SK-N-MC (cell line): ENCODE measurements at regions not wholly inside any gene's neighbourhood (a gene's known extent, or its start where the extent isn't known, plus 50 kb on each side); places are given as distances from the start of the nearest gene placed in this dataset.

Experiments used
- EZH2 ChIP-seq: fragments of 200-600 bp; sonication (generic); IDR thresholded peaks from one replicate; pipeline ENCODE4 v1.6.1; 2017; ENCODE audit warnings: antibody characterized with exemption
- POLR2AphosphoS5 ChIP-seq: IDR thresholded peaks from 2 replicates; pipeline ENCODE4 v1.6.1; 2012; ENCODE audit warnings: mild to moderate bottlenecking, low read depth, low read length, borderline replicate concordance

DNA sequence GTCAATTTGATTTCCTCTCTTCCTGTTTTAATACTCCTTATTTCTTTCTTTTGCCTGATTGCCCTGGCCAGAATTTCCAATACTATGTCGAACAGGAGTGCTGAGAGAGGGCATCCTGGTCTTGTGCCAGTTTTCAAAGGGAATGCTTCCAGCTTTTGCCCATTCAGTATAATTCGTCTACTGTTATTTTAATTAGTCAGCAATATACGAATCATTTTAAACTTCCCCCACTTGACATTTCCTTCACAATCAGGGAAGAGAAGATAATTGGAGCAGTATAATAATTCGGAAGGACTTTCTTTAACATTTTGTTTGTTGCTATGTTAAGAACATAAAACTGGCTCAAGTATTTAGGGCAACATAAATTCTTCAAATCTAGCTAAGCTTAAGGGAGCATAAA lies 860.3 kb upstream of the SLC35B3 start:
- TF ChIP-seq EZH2: no peak
- TF ChIP-seq POLR2AphosphoS5: no peak
